ENCODE measurements at regions not wholly inside any gene's neighbourhood (a gene's known extent, or its start where the extent isn't known, plus 50 kb on each side); places are given as distances from the start of the nearest gene placed in this dataset.

GRCh38 chr18:24685254-24685959 is 225.0 kb downstream of the HRH4 start:
- Histone ChIP-seq H3K9ac (ENCODE audit: extremely low read depth, insufficient read length, low read length) (no peak overlapping the region), H3K9me3 (ENCODE audit: control insufficient read depth, low read depth, low read length) (no peaks in the 10 kb centered on the region), H3K27me3 (ENCODE audit: insufficient read depth, low read length) (no peaks in the 10 kb centered on the region; the same call in 1 of the 2 replicates), H4K8ac (replicated peaks; ENCODE audit: insufficient read length, low read depth, low read length) (no peak overlapping the region), H3K79me1 (ENCODE audit: insufficient read depth, low read depth, low read length, poor library complexity, severe bottlenecking) (no peaks in the 10 kb centered on the region), H3K4me2 (ENCODE audit: insufficient read depth, insufficient read length, low read length) (no peak overlapping the region), H4K20me1 (ENCODE audit: control insufficient read depth, insufficient read depth, insufficient read length) (no peaks in the 10 kb centered on the region), H3K18ac (ENCODE audit: insufficient read length, low read depth, low read length) (no peak overlapping the region), H3K23ac (ENCODE audit: insufficient read length, low read depth, low read length) (no peak overlapping the region), H2BK15ac (ENCODE audit: low read depth, low read length) (no peak overlapping the region), H2BK120ac (ENCODE audit: low read depth, low read length, poor library complexity, severe bottlenecking) (no peak overlapping the region), H2BK5ac (ENCODE audit: insufficient read length, low read length) (no peak overlapping the region), H3K14ac (ENCODE audit: insufficient read depth, low read length) (no peak overlapping the region), H4K5ac (ENCODE audit: insufficient read length, low read depth, low read length) (no peak overlapping the region), H2BK20ac (ENCODE audit: low read depth, low read length, poor library complexity, severe bottlenecking) (no peak overlapping the region), H3T11ph (ENCODE audit: low read length) (no peak overlapping the region), H2AFZ (ENCODE audit: low read length) (no peak overlapping the region), H3K56ac (ENCODE audit: insufficient read length, low read depth, low read length) (no peak overlapping the region), H3K4ac (ENCODE audit: low read depth, low read length) (no peak overlapping the region), H3K4me1 (ENCODE audit: insufficient read depth, low read length) (no peaks in the 10 kb centered on the region), H3K23me2 (ENCODE audit: insufficient read length, low read depth, low read length, poor library complexity, severe bottlenecking) (no peaks in the 10 kb centered on the region), H3K27ac (ENCODE audit: insufficient read length, low read depth, low read length) (no peak overlapping the region), H4K91ac (ENCODE audit: insufficient read length, low read depth, low read length) (no peak overlapping the region), H3K79me2 (ENCODE audit: insufficient read depth, low read length) (no peaks in the 10 kb centered on the region), H2AK5ac (ENCODE audit: insufficient read length, low read length) (no peak overlapping the region), H2BK12ac (ENCODE audit: insufficient read length, low read depth, low read length) (no peak overlapping the region)
- Mint-ChIP-seq H3K4me3 (no peak overlapping the region), H3K27ac (no peak overlapping the region), H3K27me3 (ENCODE audit: low read depth) (no peaks in the 10 kb centered on the region), H3K36me3 (ENCODE audit: insufficient read depth in 1 of 3, low read depth in 3 of 3) (no peaks in the 10 kb centered on the region), H3K9me3 (no peaks in the 10 kb centered on the region), H3K4me1 (peaks cover 0 to 3% of the 10 kb centered on the region in 2 experiments; a peak in 1 of 4 replicates)
- WGBS (ENCODE audit: extremely low coverage, insufficient read length, low lambda C conversion rate): no CpG with 5 or more reads among the region's 5 CpGs
- TF ChIP-seq CTCF (conservative IDR thresholded peaks at IDR 0.05): no peak
- DNase-seq: no peak
